Fibroblast of mammary gland (primary cell): ENCODE measurements at regions not wholly inside any gene's neighbourhood (a gene's known extent, or its start where the extent isn't known, plus 50 kb on each side); places are given as distances from the start of the nearest gene placed in this dataset.
A peak's percentile ranks its signal among the peaks of the same experiment; 100 is the strongest.

Experiments used
- DNase-seq: peaks from one replicate; pipeline ENCODE4 v3.0.0-alpha.2; 2010; ENCODE audit warnings: low read depth
- H3K4me3 ChIP-seq: 2 replicates; pipeline ENCODE4 v1.5.1; 2011; ENCODE audit warnings: low read depth, mild to moderate bottlenecking, low read length, moderate library complexity; ENCODE audit not compliant: control insufficient read depth
- CTCF ChIP-seq: conservative IDR thresholded peaks from 2 replicates; pipeline ENCODE4 v1.5.1; 2011; ENCODE audit warnings: low read depth, low read length, inconsistent platforms; ENCODE audit not compliant: control insufficient read depth, insufficient read depth

DNA sequence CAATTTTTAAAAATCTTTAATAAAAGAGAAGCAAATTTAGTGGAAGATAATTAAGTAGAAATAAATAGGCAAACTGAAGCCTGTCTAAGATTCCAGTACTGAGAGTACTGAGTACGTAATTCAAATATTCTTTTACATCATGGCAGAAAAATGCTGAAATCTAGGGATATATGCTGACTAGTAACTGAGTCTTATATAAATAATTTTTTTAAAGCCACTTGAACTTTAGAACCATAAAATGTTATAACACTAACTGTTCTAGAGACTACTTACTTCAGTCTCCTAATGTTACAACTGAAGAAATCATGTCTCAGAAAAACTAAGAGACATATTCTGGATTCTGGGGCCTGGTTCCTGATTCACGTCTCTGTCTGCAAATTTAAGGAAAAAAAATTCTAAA lies 230.6 kb upstream of the PLEKHG7 start:
- TF ChIP-seq CTCF = no peak
- no peak for DNase-seq
- H3K4me3 ChIP-seq = no peak overlapping the region

GRCh38 chr12:92471551-92471950 lies 231.2 kb upstream of the PLEKHG7 start:
- no peak for TF ChIP-seq CTCF
- H3K4me3 ChIP-seq = no peak overlapping the region
- DNase-seq = no peak

DNA sequence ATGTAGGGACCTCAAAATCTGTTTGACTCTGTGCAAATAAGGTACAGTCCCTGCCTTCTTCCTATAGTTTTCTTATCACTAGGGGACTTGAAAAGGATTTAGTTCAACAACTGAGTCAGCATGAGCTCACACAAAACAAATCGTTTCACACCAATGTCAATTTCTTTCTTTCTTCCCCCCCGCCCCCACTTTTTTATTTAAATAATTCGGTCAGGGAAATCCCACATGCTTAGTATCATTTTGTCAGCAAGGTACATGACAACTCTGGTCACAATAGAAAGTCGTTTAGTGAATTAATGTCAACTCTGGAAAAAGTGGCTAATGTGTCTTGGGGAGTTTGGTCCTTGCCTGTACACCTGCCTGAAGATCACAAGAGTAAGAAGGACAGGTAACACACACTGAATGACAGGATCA lies 232.2 kb upstream of the PLEKHG7 start:
- H3K4me3 ChIP-seq = no peak overlapping the region
- no peak for DNase-seq
- no peak for TF ChIP-seq CTCF

GRCh38 chr12:92469837-92470236 lies 233.0 kb upstream of the PLEKHG7 start:
- no peak for TF ChIP-seq CTCF
- no peak overlapping the region for H3K4me3 ChIP-seq
- DNase-seq = peak; percentile 25

- no peak overlapping the region for H3K4me3 ChIP-seq
- no peak for TF ChIP-seq CTCF
These were observed 234.3 kb upstream of the PLEKHG7 start for GRCh38 chr12:92468358-92469020.

GRCh38 chr12:92467886-92468285 lies 234.9 kb upstream of the PLEKHG7 start:
- H3K4me3 ChIP-seq = no peak overlapping the region
- DNase-seq = no peak
- TF ChIP-seq CTCF = no peak

More at GRCh38 chr12:92468358-92469020, 234.3 kb upstream of the PLEKHG7 start:
- no peak for DNase-seq
